NCI-H524 (cell line): ENCODE measurements at regions not wholly inside any gene's neighbourhood (a gene's known extent, or its start where the extent isn't known, plus 50 kb on each side); places are given as distances from the start of the nearest gene placed in this dataset.

ENCODE experiments used
- DNase-seq, 2 experiments: peaks; one replicate each; lab custom pipeline; 2025; lab: John Stamatoyannopoulos, UW

- DNase-seq, result no peak
Observed at GRCh38 chr6:81694855-81695254, 57.6 kb downstream of the TENT5A start.

GRCh38 chr6:81694207-81694606 is 58.3 kb downstream of the TENT5A start:
- no peak for DNase-seq

GRCh38 chr6:81693266-81693665 is 59.2 kb downstream of the TENT5A start:
- no peak for DNase-seq

- DNase-seq, result no peak
Observed at GRCh38 chr6:81690073-81690472, 62.4 kb downstream of the TENT5A start.

GRCh38 chr6:81689580-81689979 is 62.9 kb downstream of the TENT5A start:
- no peak for DNase-seq

- no peak for DNase-seq
Observed at GRCh38 chr6:81683912-81684311, 68.6 kb downstream of the TENT5A start.

GRCh38 chr6:81682858-81683620 is 69.4 kb downstream of the TENT5A start:
- peak in 1 of 2 experiments; percentile 22 for DNase-seq

GRCh38 chr6:81682235-81682795 is 70.2 kb downstream of the TENT5A start:
- no peak for DNase-seq

- no peak for DNase-seq
Observed at GRCh38 chr6:81669445-81669844, 83.0 kb downstream of the TENT5A start.

GRCh38 chr6:81668615-81669047 is 83.8 kb downstream of the TENT5A start:
- no peak for DNase-seq

GRCh38 chr6:81666481-81666880 is 86.0 kb downstream of the TENT5A start:
- no peak for DNase-seq

- no peak for DNase-seq
Observed at GRCh38 chr6:81656231-81656630, 96.2 kb downstream of the TENT5A start.

- no peak for DNase-seq
Observed at GRCh38 chr6:81655696-81656095, 96.8 kb downstream of the TENT5A start.

- DNase-seq, result no peak
Observed at GRCh38 chr6:81648502-81648901, 104.0 kb downstream of the TENT5A start.

- DNase-seq, result no peak
Observed at GRCh38 chr6:81643156-81643555, 109.3 kb downstream of the TENT5A start.

- DNase-seq, result no peak
Observed at GRCh38 chr6:81640891-81641290, 111.6 kb downstream of the TENT5A start.

- no peak for DNase-seq
Observed at GRCh38 chr6:81640126-81640525, 112.4 kb downstream of the TENT5A start.

GRCh38 chr6:81638366-81638765 is 114.1 kb downstream of the TENT5A start:
- no peak for DNase-seq

GRCh38 chr6:81636930-81637568 is 115.4 kb downstream of the TENT5A start:
- no peak for DNase-seq

- no peak for DNase-seq
Observed at GRCh38 chr6:81634155-81634880, 118.2 kb downstream of the TENT5A start.

- DNase-seq, result no peak
Observed at GRCh38 chr6:81633391-81633790, 119.1 kb downstream of the TENT5A start.

- no peak for DNase-seq
Observed at GRCh38 chr6:81630719-81631118, 121.8 kb downstream of the TENT5A start.

- no peak for DNase-seq
Observed at GRCh38 chr6:81625216-81625615, 127.3 kb downstream of the TENT5A start.
